ENCODE measurements at regions not wholly inside any gene's neighbourhood (a gene's known extent, or its start where the extent isn't known, plus 50 kb on each side); places are given as distances from the start of the nearest gene placed in this dataset.
"Not testable (repeated sequence)": the region's sequence is repeated elsewhere in the genome, so short reads cannot be mapped to it uniquely, and the experiment has no call there.

DNA sequence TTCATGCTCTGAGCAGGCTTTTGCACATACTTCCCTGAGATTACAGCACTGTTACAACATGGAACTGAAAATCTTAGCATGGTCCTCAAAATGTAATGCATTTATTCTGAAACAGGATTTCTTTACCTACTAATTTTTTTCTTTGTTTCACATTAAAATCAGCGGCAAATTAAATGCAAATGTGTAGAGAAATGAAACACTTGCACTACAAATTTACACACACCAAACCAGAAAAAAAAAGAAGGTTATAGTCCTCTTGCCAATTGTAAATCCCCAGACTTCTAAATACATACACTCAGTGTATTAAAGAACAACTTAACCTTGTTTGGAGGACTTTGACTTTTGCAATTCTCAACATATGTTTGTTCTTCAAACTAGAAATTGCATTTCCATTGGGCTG is 210.9 kb upstream of the TBX18 start:
- Histone ChIP-seq H3K27ac (ENCODE audit: insufficient read depth in 1 of 2, low read depth in 1 of 2, low read length in 2 of 2, poor library complexity in 1 of 2, severe bottlenecking in 2 of 2) (no peak overlapping the region), H3K27me3 (replicated peaks in 2 of 5; ENCODE audit: control insufficient read depth in 4 of 5, insufficient read depth in 5 of 5, low read length in 4 of 5) (no peaks in the 10 kb centered on the region), H3K36me3 (ENCODE audit: control insufficient read depth in 4 of 4, insufficient read depth in 4 of 4, low read length in 3 of 4) (no peaks in the 10 kb centered on the region), H3K9me3 (ENCODE audit: control extremely low read depth in 1 of 5, control insufficient read depth in 4 of 5, insufficient read depth in 2 of 5, low read depth in 1 of 5, low read length in 4 of 5) (no peaks in the 10 kb centered on the region), H3K4me3 (ENCODE audit: control insufficient read depth in 1 of 7, extremely low read depth in 1 of 7, insufficient read depth in 4 of 7, low read depth in 2 of 7, low read length in 6 of 7) (no peak overlapping the region), H3K4me1 (ENCODE audit: control extremely low read depth in 1 of 4, control insufficient read depth in 4 of 4, insufficient read depth in 4 of 4, low read length in 3 of 4) (no peaks in the 10 kb centered on the region)
- POLR2A ChIA-PET: no interaction called here
- no CpG with 5 or more reads among the region's 1 CpG for WGBS (ENCODE audit: insufficient coverage)
- CTCF ChIA-PET: no interaction called here
- DNase-seq: no peak

DNA sequence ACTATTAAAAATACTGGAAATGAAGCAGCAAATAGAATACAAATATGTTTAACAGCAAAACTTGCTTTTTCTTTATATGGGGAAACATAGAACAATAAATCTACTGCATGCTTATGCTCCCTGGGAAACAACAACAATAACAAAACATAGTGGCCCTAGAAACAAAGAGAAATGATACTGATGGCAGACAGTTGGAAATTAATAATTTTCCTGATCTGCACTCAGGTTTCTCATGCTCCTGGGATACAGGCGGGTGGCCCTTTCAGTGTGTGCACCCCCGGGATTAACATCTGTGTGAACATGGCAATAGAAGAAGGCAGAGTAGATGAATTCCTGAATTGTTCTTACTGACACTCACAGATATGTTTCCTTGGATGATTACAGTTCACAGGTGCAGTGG is 209.2 kb upstream of the TBX18 start:
- no peaks in the 10 kb centered on the region for H3K27me3 ChIP-seq (replicated peaks in 2 of 5; ENCODE audit: control insufficient read depth in 4 of 5, insufficient read depth in 5 of 5, low read length in 4 of 5)
- CTCF ChIA-PET: no interaction called here
- H3K4me3 ChIP-seq (ENCODE audit: control insufficient read depth in 1 of 7, extremely low read depth in 1 of 7, insufficient read depth in 4 of 7, low read depth in 2 of 7, low read length in 6 of 7): no peak overlapping the region
- no peak overlapping the region for H3K27ac ChIP-seq (ENCODE audit: insufficient read depth in 1 of 2, low read depth in 1 of 2, low read length in 2 of 2, poor library complexity in 1 of 2, severe bottlenecking in 2 of 2)
- DNase-seq: no peak
- no peaks in the 10 kb centered on the region for H3K36me3 ChIP-seq (ENCODE audit: control insufficient read depth in 4 of 4, insufficient read depth in 4 of 4, low read length in 3 of 4)
- POLR2A ChIA-PET: no interaction called here
- H3K9me3 ChIP-seq (ENCODE audit: control extremely low read depth in 1 of 5, control insufficient read depth in 4 of 5, insufficient read depth in 2 of 5, low read depth in 1 of 5, low read length in 4 of 5): peaks cover 0 to 2% (median 0%) of the 10 kb centered on the region in 5 experiments
- H3K4me1 ChIP-seq (ENCODE audit: control extremely low read depth in 1 of 4, control insufficient read depth in 4 of 4, insufficient read depth in 4 of 4, low read length in 3 of 4): no peaks in the 10 kb centered on the region
- WGBS (ENCODE audit: insufficient coverage): 100% methylated on average over 2 of the region's 2 CpGs

DNA sequence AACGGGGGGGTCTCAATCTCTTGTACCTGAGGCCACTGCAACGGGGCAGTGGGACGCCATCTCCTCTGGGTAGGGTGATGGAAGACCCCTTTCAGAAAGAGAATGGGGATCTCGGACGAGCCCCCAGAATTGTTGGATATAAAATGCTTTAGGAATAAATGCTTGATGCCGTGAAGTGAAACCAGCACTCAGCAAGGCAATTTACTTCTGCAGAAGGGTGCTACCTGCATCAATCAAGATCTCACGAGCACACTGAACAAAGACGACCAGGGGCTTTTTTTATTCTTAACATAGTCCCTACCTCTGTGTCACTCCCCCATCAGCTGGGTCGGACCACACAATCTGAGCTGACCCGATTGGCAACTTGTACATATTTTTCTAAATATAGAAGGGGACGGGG is 203.6 kb upstream of the TBX18 start:
- DNase-seq: no peak
- no peaks in the 10 kb centered on the region for H3K4me1 ChIP-seq (ENCODE audit: control extremely low read depth in 1 of 4, control insufficient read depth in 4 of 4, insufficient read depth in 4 of 4, low read length in 3 of 4)
- H3K27me3 ChIP-seq (replicated peaks in 2 of 5; ENCODE audit: control insufficient read depth in 4 of 5, insufficient read depth in 5 of 5, low read length in 4 of 5): no peaks in the 10 kb centered on the region
- peaks cover 2 to 9% (median 6%) of the 10 kb centered on the region in 5 experiments for H3K9me3 ChIP-seq (ENCODE audit: control extremely low read depth in 1 of 5, control insufficient read depth in 4 of 5, insufficient read depth in 2 of 5, low read depth in 1 of 5, low read length in 4 of 5)
- no peak overlapping the region for H3K27ac ChIP-seq (ENCODE audit: insufficient read depth in 1 of 2, low read depth in 1 of 2, low read length in 2 of 2, poor library complexity in 1 of 2, severe bottlenecking in 2 of 2)
- no peaks in the 10 kb centered on the region for H3K36me3 ChIP-seq (ENCODE audit: control insufficient read depth in 4 of 4, insufficient read depth in 4 of 4, low read length in 3 of 4)
- H3K4me3 ChIP-seq (ENCODE audit: control insufficient read depth in 1 of 7, extremely low read depth in 1 of 7, insufficient read depth in 4 of 7, low read depth in 2 of 7, low read length in 6 of 7): no peak overlapping the region
- WGBS (ENCODE audit: insufficient coverage): 99% methylated on average over 9 of the region's 11 CpGs
- POLR2A ChIA-PET: no interaction called here
- CTCF ChIA-PET: no interaction called here

DNA sequence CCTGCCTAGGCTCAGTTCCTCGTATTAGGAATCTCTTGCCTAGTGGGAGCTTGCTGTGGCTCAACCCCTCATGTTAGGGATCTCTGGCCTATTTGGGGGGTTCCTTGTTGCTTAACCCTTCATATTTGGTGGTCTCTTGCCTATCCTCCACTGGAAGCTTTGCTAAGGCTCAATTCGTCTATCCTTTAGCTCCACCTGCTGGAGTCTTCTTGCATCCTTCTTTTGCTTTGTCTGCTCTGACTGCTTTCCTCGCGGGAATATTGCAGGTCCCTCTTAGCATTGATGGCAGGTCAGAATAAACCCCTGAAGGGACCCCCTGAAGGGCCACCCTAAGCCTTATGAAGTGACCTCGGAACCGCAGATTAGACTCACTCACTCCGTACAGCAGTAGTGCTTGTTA is 203.0 kb upstream of the TBX18 start:
- peak in 2 of 3 donors; percentile 1 for DNase-seq
- Histone ChIP-seq H3K27ac (ENCODE audit: insufficient read depth in 1 of 2, low read depth in 1 of 2, low read length in 2 of 2, poor library complexity in 1 of 2, severe bottlenecking in 2 of 2) (no peak overlapping the region), H3K27me3 (replicated peaks in 2 of 5; ENCODE audit: control insufficient read depth in 4 of 5, insufficient read depth in 5 of 5, low read length in 4 of 5) (no peaks in the 10 kb centered on the region), H3K4me1 (ENCODE audit: control extremely low read depth in 1 of 4, control insufficient read depth in 4 of 4, insufficient read depth in 4 of 4, low read length in 3 of 4) (no peaks in the 10 kb centered on the region), H3K9me3 (ENCODE audit: control extremely low read depth in 1 of 5, control insufficient read depth in 4 of 5, insufficient read depth in 2 of 5, low read depth in 1 of 5, low read length in 4 of 5) (peaks cover 2 to 9% (median 6%) of the 10 kb centered on the region in 5 experiments), H3K36me3 (ENCODE audit: control insufficient read depth in 4 of 4, insufficient read depth in 4 of 4, low read length in 3 of 4) (no peaks in the 10 kb centered on the region), H3K4me3 (ENCODE audit: control insufficient read depth in 1 of 7, extremely low read depth in 1 of 7, insufficient read depth in 4 of 7, low read depth in 2 of 7, low read length in 6 of 7) (no peak overlapping the region)
- POLR2A ChIA-PET: no interaction called here
- CTCF ChIA-PET: no interaction called here
- 51% methylated on average over 7 of the region's 7 CpGs for WGBS (ENCODE audit: insufficient coverage)

DNA sequence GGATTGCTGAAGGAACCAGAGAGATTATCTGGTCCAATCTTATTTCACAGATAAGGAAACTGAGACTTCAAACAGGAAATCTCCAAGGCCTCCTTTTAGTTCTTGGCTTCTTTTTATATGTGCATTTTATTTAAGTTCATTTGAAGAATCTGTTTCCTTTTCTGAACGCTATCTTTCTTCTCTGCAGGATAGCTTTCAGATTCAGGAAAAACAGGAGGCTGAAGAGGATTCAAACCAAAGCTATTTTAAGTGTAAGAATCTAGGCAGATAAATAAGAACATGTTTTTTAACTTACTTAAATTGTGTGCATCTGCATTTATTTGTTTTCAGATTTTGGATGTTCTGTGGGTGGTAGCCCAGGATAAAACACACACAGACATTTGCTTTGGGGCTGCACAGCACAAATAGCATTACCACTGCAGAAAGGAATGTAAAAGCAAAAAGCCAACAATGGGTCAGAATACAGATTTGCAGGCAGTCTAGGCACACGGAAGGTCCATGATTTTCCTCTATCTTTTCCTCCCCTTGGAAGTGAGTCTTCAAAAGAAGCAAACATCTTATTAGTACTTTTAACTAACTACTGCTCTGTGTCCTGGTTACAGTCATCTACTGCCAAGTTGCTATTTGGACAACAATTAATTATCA is 188.8 kb upstream of the TBX18 start:
- H3K4me3 ChIP-seq (ENCODE audit: control insufficient read depth in 1 of 7, extremely low read depth in 1 of 7, insufficient read depth in 4 of 7, low read depth in 2 of 7, low read length in 6 of 7): no peak overlapping the region
- H3K4me1 ChIP-seq (ENCODE audit: control extremely low read depth in 1 of 4, control insufficient read depth in 4 of 4, insufficient read depth in 4 of 4, low read length in 3 of 4): no peaks in the 10 kb centered on the region
- no peaks in the 10 kb centered on the region for H3K36me3 ChIP-seq (ENCODE audit: control insufficient read depth in 4 of 4, insufficient read depth in 4 of 4, low read length in 3 of 4)
- no peak for DNase-seq
- 30% methylated on average over 2 of the region's 2 CpGs for WGBS (ENCODE audit: insufficient coverage)
- H3K27ac ChIP-seq (ENCODE audit: insufficient read depth in 1 of 2, low read depth in 1 of 2, low read length in 2 of 2, poor library complexity in 1 of 2, severe bottlenecking in 2 of 2): no peak overlapping the region
- no peaks in the 10 kb centered on the region for H3K27me3 ChIP-seq (replicated peaks in 2 of 5; ENCODE audit: control insufficient read depth in 4 of 5, insufficient read depth in 5 of 5, low read length in 4 of 5)
- ChIA-PET POLR2A (no interaction called here), CTCF (no interaction called here)
- H3K9me3 ChIP-seq (ENCODE audit: control extremely low read depth in 1 of 5, control insufficient read depth in 4 of 5, insufficient read depth in 2 of 5, low read depth in 1 of 5, low read length in 4 of 5): peaks cover 0 to 6% (median 1%) of the 10 kb centered on the region in 5 experiments

DNA sequence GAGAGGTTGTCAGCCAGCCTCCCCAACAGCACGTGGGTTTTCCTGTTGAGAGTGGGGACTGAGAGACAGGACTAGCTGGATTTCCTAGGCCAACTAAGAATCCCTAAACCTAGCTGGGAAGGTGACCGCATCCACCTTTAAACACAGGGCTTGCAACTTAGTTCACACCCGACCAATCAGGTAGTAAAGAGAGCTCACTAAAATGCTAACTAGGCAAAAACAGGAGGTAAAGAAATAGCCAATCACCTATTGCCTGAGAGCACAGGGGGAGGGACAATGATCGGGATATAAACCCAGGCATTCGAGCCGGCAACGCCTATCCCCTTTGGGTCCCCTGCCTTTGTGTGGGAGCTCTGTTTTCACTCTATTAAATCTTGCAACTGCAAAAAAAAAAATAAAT is 180.5 kb upstream of the TBX18 start:
- H3K4me1 ChIP-seq (ENCODE audit: control extremely low read depth in 1 of 4, control insufficient read depth in 4 of 4, insufficient read depth in 4 of 4, low read length in 3 of 4); POLR2A ChIA-PET; H3K9me3 ChIP-seq (ENCODE audit: control extremely low read depth in 1 of 5, control insufficient read depth in 4 of 5, insufficient read depth in 2 of 5, low read depth in 1 of 5, low read length in 4 of 5); DNase-seq; H3K36me3 ChIP-seq (ENCODE audit: control insufficient read depth in 4 of 4, insufficient read depth in 4 of 4, low read length in 3 of 4); CTCF ChIA-PET; H3K4me3 ChIP-seq (ENCODE audit: control insufficient read depth in 1 of 7, extremely low read depth in 1 of 7, insufficient read depth in 4 of 7, low read depth in 2 of 7, low read length in 6 of 7); H3K27ac ChIP-seq (ENCODE audit: insufficient read depth in 1 of 2, low read depth in 1 of 2, low read length in 2 of 2, poor library complexity in 1 of 2, severe bottlenecking in 2 of 2); H3K27me3 ChIP-seq (replicated peaks in 2 of 5; ENCODE audit: control insufficient read depth in 4 of 5, insufficient read depth in 5 of 5, low read length in 4 of 5): not testable (repeated sequence)
- 70% methylated on average over 2 of the region's 7 CpGs for WGBS (ENCODE audit: insufficient coverage)

DNA sequence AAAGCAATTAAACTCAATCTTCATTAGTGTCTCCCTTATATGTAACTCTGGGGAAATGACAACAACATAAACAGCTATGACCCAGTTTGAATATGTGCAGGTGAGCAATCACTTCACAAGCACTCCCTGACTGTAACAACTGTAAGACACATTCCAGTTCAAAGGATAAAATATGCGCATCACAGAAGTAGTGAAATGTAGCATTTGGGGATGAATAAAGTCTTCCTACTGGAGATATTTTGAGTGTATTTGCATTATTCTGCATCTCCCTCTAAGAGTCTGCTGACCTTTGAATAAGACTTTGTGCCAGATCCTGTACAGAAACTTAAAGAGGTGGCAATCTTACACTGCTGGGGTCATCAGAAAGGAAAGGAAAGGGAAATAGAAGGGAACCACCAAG is 179.5 kb upstream of the TBX18 start:
- H3K27me3 ChIP-seq (replicated peaks in 2 of 5; ENCODE audit: control insufficient read depth in 4 of 5, insufficient read depth in 5 of 5, low read length in 4 of 5): no peaks in the 10 kb centered on the region
- ChIA-PET POLR2A (no interaction called here), CTCF (no interaction called here)
- no peak for DNase-seq
- no CpG with 5 or more reads among the region's 1 CpG for WGBS (ENCODE audit: insufficient coverage)
- no peaks in the 10 kb centered on the region for H3K36me3 ChIP-seq (ENCODE audit: control insufficient read depth in 4 of 4, insufficient read depth in 4 of 4, low read length in 3 of 4)
- no peaks in the 10 kb centered on the region for H3K4me1 ChIP-seq (ENCODE audit: control extremely low read depth in 1 of 4, control insufficient read depth in 4 of 4, insufficient read depth in 4 of 4, low read length in 3 of 4)
- no peak overlapping the region for H3K27ac ChIP-seq (ENCODE audit: insufficient read depth in 1 of 2, low read depth in 1 of 2, low read length in 2 of 2, poor library complexity in 1 of 2, severe bottlenecking in 2 of 2)
- no peaks in the 10 kb centered on the region for H3K9me3 ChIP-seq (ENCODE audit: control extremely low read depth in 1 of 5, control insufficient read depth in 4 of 5, insufficient read depth in 2 of 5, low read depth in 1 of 5, low read length in 4 of 5)
- H3K4me3 ChIP-seq (ENCODE audit: control insufficient read depth in 1 of 7, extremely low read depth in 1 of 7, insufficient read depth in 4 of 7, low read depth in 2 of 7, low read length in 6 of 7): no peak overlapping the region

All from common myeloid progenitor, CD34-positive (primary cell).